Hematopoietic multipotent progenitor cell treated with erythropoietin and hydrocortisone succinate and interleukin-3 and kit ligand, for 8 days (in vitro differentiated cells): ENCODE measurements at regions not wholly inside any gene's neighbourhood (a gene's known extent, or its start where the extent isn't known, plus 50 kb on each side); places are given as distances from the start of the nearest gene placed in this dataset.
"Not testable (repeated sequence)": the region's sequence is repeated elsewhere in the genome, so short reads cannot be mapped to it uniquely, and the experiment has no call there.

ENCODE experiments used
- DNase-seq: peaks from one replicate; pipeline ENCODE4 v3.0.0-alpha.2; 2015

DNA sequence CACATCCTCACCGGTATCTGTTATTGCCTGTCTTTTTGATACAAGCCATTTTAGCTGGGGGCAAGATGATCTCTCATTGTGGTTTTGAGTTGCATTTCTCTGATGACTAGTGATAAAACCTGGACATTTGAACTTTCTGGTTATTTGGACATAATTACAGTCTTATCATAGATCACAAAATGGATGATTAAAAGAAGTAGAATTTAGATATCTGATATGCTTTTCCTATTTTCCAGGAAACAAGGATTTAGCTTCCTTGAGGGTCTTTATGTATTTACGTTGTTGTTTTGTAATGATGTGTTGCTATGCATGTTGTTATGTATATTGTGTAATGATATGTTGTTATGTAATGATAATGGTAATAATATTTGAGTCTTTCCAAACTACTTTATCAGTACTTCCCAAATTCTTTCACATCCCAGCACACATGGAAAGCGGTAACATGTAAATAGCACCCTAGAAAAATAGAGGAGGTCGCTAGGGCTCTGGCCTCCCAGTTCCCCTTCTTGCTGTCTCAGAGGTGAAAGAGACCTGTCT is 53.8 kb downstream of the GJD2 start:
- DNase-seq, result no peak

DNA sequence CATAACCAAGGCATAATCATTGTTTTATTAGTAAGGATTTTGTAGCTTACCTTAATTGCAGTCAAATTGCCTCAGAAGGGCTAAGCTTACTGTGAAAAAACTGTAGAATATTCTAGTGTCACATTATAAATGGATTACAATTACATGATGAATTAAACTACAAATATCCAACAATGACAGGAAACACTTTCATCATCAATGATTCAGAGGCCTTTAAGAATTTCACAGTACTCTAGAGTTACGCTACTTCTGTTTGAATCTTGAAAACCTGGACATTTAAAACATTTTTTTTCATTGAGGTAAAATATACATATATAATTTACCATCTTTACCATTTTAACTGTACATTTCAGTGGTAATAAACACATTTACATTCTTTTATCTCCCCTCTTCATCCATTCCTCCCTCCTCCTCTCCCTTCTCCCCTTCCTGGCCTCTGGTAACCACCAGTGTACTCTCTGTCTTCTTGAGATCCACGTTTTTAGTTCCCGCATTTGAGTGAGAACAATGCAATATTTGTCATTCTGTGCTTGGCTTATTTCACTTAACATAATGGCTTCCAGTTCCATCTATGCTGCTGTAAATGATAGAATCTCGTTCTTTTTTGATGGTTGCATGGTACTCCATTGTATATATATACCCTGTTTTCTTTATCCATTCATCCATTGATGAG is 54.7 kb downstream of the GJD2 start:
- no peak for DNase-seq

DNA sequence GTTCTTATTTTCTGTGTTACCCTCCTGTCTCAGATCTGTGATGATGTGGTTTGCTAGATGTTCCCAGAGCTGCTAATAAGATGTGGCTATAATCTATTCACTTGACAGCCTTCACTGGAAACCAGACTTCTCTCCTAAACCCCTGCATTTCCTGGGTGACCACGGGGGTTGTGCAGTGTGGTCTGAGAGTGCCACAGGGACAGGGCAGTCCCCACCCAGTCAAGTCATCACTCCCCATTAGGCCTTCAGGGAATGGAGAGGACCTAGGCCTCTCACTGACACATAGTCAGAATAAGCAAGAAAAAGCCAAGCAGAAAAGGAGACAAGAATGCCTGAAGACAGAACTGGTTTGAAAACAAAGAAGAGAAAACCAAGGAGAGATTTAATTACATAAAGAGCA is 58.3 kb downstream of the GJD2 start:
- no peak for DNase-seq

DNA sequence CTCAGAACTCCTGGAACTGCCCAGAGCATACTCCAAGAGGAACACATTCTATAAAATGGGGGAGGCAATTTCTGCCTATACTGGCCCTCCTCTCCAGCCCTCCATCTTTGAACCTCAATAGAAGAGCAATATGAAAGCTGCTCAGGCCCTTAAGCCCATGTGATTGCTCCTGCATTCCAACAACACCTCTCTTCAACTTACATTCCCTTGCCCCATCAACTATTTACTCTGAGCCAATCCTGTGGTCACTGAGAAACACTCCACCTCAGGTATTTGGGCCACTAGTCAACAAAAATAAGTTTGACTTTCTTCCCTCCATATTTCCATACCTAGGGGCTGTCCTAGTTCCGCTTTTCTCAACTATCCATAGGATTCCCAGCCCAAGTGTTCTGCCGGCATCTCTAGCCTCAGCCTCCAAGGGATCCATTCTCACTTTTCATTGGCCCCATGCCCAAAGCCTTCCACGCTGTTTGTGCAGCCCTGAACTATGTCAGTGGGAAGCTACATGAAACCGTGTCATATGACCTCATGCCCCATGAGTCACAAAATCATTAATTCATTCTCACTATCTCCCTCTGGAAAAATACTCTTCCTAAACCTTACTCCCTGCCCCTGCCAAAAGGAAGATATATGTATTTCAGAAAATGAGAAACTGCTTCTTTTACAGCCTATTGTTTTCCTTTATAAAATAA is 61.6 kb downstream of the GJD2 start:
- no peak for DNase-seq

DNA sequence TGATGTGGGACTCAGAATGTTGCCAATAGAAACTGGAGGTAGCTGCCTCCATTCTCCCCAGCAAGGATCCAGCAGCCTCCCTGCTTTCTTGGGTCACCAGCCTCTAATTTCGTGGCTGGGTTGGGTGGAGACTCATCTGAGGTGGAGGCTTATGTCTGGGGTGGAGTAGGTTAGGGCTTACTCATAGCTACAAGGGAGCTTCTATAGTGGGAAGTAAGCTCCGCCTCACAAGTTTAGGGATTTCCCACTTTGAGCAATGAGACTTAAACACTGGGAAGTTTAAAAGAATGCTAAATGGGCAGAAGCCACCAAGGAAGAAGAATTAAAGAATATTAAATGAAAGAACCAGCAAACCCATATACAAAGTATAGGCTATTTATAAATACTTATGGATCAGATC is 63.8 kb downstream of the GJD2 start:
- no peak for DNase-seq

DNA sequence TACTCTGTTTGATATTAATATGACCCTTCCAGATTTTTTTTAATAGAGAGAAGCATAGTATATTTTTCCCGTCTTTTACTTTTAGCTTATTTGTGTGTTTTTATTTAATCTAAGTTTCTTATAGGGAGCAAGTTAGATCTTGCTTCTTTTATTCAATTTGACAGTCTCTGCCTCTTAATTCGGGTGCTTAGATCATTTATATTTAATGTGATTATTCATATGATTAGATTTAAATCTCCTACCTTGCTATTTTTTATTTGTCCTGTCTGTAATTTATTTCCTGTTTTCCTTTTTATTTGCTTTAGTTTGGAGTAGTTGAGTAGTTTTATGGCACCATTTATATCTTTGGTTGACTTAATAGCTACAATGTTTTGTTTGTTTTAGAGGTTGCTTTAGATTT is 66.1 kb downstream of the GJD2 start:
- no peak for DNase-seq

DNA sequence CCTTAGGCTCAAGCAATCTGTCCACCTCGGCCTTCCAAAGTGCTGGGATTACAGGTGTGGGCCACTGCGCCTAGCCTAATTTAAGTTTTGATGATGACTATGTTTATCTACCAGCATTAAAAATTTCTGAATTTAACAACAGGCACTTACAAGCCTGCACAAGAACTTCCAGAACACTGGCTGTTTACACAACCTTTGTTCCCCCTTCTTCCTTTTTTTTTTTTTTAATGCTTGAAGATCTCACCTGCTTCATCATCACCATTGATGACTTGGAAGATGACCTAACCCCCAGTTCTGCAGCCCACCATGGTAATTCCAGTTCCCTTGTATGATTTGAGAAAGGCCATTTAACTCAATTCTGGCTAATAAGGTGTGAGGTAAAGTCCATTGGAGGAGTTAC is 70.4 kb downstream of the GJD2 start:
- DNase-seq, result no peak

DNA sequence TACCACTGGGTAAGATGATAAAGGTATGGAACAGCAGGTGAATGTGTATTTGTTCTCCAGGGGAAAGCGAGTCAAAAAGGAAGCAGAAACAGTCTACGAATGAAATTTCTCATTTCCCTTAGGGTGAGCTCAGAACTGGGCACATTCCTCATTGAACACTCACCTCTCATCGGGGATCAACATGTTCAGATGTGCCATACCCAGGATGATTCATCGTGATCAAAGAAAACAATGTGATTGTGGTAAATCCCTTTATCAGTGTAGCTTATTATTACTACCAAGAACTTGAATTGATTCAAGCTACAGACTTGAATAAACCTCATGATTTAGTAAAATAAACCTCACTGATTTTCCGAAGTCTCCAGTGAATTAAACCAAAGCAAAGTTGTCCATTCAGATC is 72.1 kb downstream of the GJD2 start:
- no peak for DNase-seq

DNA sequence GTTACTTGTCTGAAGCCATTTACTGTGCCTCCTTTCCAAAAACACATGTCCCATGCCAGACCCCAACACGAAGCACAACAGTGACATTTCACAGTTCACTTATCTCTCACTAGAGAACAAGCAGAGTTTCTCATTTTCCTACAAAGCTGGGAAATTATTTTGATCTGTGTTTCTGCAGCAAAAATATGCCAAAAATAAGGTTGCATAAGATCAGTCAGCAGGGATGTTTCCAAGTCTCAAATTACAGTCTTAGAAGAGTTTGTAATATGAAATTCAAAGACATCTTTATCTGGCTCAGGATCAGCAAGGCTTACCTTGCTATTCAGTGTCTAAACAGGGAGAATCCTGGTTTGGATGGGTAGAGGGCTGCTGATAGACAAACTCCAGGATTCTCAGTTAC is 75.5 kb downstream of the GJD2 start:
- DNase-seq, result no peak

DNA sequence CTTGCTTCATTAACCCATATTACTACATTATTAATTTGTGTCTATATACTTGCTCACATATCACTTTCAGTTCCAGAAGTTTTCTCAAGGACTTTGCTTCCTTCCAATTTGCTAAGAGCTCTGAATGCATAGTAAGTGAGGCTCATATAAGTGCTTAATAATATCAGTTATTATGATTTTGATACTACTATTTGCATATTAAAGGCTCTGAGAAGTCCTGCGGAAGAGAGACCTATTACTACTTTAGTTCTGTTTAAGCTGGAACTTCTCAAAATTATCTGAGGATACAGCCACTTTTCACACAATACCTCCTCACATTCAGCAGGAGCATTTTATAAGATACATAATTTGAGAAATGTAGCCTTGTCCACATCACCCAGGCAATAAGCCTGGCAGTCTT is 81.6 kb downstream of the GJD2 start:
- no peak for DNase-seq

DNA sequence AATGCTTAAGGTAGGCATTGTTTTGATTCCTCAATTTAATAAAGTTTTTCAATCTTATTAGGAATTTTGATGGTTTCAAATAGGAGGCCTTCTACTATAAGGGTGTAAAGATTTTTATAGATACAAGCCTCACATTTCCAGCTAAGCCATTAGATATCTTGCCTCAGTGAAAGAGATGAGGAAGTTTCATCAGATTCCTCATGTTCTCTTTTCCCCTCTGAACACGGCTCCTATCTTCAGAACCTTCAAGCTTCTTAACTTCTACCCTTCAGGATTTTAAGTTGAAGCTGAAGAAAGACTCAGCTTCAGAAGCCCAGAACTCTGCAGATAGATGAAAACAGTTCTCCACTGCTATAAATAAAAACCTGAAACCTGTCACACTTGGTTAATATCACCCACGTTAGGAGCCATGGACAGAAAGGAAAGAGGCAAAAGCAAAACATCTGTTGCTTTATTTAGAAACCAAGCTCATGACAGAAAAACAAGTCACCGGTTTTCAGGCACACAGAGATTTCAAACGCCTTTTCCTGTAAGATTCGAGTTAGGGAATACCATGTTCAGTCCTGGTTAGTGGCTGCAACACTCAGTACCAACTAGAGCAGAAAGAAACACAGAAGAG is 82.2 kb upstream of the GOLGA8B start:
- DNase-seq, result no peak

DNA sequence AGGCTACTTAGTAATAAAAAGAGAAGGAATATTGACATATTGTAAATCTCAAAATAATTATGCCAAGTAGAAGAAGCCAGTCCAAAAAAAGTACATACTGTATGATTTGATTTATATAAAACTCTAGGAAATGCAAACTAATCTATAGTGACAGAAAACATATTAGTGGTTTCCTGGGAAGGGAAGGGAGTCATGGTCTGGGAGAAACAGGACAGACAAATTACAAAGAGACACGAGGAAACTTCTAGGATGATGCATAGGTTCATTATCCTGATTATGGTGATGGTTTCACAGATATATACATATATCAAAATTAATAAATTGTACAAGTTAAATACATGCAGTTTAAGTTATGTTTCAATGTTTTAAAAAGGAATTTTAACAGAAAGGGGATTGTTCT is 81.0 kb upstream of the GOLGA8B start:
- DNase-seq, result no peak

DNA sequence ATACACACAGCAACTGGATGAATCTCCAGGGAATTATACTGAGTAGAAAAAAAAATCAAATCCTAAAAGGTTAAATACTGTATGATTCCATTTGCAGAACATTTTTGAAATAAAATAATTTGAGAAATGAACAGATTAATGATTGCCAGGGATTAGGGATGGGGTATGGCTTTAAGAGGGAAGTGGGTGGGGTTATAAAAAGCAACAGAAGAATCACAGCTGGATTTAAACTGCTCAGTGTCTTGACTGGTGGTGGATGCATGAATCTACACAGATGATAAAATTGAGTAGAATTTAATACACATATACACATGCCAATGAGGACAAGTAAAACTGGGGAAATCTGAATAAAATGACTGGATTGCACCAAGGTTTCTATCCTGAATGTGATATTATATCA is 79.7 kb upstream of the GOLGA8B start:
- DNase-seq, result no peak

DNA sequence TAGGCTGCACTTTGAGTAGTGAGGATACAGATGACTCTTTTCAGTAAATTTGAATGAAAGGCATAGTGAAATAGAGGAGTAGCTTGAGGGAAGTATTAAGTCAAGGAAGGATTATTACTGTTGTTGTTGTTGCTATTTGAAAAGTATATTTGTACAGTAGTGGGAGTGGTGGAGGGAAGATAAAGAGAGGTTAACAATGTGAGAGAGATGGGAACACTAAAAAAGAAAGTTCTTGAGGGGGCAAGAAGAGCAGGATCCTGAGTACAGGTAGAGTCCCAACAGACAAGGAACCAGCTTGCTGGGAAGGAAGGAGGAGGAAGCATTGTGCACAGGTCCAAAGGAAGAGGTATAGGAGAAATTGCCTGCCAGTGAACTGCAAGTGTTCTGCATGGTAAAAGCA is 75.6 kb upstream of the GOLGA8B start:
- DNase-seq, result no peak

DNA sequence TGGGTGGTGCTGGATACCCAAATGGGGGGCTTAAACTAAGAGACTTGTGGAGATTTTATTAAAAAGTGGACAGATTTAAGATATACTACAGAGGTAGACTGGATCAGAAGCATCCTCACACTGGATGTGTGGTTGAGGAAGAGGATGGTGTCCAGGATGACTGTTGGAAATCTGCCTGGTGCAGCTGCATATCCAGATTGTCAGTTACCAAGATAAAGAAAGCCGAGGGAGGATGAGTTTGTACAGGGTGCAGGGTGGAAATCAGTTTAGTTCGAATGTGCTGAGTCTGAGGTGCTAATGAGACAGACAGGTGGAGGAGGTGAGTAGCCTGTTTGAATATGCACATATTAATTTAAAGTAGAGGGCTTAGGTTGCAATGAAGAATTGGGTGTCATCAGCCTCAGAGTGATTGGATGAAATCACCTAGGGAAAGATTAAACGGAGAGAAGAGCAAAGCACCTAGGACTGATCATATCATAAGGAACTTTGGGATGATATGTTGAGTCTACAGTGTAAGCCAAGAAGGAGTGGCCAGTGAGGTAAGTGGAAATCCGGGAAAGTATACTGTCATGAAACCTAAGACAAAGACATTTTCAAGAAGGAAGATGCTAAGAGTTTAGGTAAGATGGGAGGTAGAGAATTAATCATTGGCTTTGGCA is 74.1 kb upstream of the GOLGA8B start:
- peak; percentile 51 for DNase-seq

DNA sequence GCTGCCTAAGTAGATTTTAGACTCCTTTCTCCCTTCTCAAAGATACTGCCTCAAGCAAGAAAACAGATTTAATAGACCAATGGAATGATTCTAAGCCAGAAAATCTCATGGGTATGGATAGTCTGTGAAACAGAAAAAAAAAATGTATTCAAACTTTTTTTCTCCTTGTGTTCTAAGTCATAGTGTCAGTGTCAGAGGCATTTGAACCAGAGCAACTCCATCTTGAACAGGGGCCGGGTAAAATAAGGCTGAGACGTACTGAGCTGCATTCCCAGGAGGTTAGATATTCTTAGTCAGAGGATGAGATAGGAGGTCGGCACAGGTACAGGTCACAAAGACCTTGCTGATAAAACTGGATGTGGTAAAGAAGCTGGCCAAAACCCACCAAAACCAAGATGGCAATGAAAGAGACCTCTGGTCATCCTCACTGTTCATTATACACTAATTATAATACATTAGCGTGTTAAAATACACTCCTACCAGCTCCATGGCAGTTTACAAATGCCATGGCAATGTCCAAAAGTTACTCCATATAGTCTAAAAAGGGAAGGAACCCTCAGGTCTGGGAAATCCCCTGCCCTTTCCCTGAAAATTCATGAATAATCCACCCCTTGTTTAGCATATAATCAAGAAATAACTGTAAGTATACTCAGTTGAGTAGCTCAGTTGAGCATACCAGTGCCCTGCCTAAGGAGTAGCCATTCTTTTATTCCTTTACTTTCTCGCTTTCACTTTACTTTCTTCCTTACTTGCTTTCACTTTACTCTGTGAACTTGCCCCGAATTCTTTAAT is 72.8 kb upstream of the GOLGA8B start:
- no peak for DNase-seq

DNA sequence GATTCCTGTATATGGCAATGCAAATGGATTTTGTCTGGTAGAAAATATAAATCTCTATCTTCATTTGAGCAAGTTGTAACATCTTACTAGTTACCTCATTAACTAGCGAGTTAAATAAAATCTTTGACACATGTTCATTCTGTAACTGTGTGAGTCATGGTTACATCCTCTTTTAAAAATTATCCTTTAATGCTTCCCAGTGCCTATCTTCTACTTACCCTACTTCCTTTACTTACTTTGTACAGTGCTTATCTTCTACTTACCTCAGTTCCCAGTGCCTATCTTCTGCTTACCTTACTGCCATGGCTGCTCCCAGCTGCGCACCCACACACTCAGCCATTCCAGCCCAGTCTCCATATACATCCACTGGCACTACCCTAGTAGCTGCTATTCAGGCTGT is 71.9 kb upstream of the GOLGA8B start:
- DNase-seq, result peak; percentile 29

DNA sequence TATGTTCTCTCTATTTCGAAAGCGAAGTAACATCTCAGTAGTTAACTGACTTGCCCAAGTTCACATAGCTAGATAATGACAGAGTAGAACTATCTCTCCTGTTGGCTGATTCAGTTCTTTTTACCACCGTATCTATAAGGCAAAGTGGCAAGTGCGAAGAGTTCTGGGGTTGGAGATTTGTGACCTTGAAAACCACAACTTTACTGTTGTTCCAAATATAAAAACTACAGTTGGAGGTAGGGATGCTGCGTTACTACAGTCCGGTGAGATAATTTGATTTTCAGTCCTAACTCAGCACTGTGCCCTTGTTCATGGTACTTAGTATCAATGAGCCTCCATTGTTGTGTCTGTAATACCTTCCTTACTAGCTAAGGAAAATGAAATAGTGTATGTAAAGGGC is 71.2 kb upstream of the GOLGA8B start:
- DNase-seq, result peak; percentile 91

DNA sequence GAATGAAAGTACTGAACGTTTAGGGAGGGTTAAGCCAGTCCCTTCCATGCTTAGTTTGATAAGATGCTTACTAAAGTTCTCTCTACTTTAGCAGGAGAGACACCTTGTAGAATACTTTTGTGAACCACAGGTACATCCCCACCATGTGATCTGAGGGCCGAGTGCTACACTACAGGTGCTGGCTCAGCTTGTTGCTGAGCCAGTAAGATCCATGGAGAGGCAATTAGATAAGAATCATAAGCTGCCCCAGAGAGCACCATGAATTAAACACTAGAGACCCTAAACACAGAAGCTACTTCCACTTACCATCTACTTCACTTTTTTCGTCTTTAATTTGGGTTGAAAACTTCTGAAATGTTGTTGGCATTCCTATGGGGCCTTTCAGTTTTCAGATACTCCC is 70.5 kb upstream of the GOLGA8B start:
- peak; percentile 53 for DNase-seq

DNA sequence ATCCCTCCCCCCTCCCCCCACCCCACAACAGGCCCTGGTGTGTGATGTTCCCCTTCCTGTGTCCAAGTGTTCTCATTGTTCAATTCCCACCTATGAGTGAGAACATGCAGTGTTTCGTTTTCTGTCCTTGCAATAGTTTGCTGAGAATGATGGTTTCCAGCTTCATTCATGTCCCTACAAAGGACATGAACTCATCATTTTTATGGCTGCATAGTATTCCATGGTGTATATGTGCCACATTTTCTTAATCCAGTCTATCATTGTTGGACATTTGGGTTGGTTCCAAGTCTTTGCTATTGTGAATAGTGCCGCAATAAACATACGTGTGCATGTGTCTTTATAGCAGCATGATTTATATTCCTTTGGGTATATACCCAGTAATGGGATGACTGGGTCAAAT is 69.9 kb upstream of the GOLGA8B start:
- not testable (repeated sequence) for DNase-seq

DNA sequence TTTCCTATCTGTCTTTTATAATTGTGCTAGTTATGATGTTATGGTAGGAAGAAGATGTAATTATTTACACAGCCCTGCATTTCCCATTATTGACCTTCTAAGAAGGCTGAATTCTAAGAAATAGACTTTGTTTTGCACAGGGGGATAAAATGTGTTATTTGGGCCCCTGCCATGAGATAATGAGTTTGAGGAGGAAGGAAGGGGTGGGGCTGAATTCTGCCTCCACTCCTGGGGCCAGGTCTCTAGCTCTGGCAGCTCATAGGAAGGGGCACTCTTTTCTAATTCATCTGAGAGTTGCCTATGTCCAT is 69.2 kb upstream of the GOLGA8B start:
- DNase-seq, result peak; percentile 95

DNA sequence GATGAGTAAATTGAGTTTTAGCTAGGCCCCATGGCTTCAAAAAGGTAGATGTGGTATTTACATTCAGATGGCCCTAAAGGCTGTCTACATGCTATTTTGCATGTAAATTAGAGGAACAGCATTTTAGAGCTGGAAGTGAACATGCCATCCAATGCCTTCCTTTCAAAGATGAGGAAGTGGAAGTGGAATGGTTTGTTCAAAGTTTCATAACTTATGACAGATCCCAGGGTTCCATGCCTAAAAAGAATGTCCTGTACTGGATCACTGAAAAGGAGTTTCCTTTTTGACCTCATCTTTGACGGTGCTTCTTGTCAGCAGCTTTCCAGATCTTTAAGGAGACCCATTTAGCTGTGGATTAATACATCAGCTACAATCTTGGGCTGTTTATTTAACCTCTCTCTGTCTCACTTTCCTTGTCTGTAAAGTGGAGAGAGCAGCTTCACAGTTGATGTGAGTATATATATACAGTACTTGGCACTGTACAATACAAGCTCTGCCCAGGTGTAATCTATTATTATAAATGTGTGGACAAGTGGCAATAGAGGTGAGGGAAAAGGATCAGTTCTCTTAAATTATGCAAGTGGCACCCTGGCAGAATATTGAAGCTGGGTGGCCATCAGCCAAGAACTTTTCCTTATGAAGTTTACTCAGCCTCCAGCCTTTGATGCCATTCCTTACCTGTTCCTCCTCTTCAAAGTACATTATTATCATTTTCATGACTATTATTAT is 68.7 kb upstream of the GOLGA8B start:
- DNase-seq, result no peak
